HFFc6 (cell line): ENCODE measurements at regions not wholly inside any gene's neighbourhood (a gene's known extent, or its start where the extent isn't known, plus 50 kb on each side); places are given as distances from the start of the nearest gene placed in this dataset.

Source experiments
- DNase-seq: peaks from one replicate; pipeline ENCODE4 v3.0.0-alpha.2; 2018
- H3K27ac Mint-ChIP-seq: 2 replicates; pipeline ENCODE4 v1.8.0; 2020; ENCODE audit warnings: mild to moderate bottlenecking, mixed read lengths
- H3K27me3 Mint-ChIP-seq: 2 replicates; pipeline ENCODE4 v1.8.0; 2021; ENCODE audit warnings: mild to moderate bottlenecking, moderate library complexity, mixed read lengths; ENCODE audit not compliant: insufficient read depth
- H3K36me3 Mint-ChIP-seq: 2 replicates; pipeline ENCODE4 v1.8.0; 2021; ENCODE audit warnings: low read depth, mixed read lengths
- H3K4me1 Mint-ChIP-seq: 2 replicates; pipeline ENCODE4 v1.8.0; 2020; ENCODE audit warnings: low read depth, mixed read lengths
- H3K4me3 Mint-ChIP-seq: 2 replicates; pipeline ENCODE4 v1.8.0; 2020; ENCODE audit warnings: mild to moderate bottlenecking, moderate library complexity, mixed read lengths
- H3K9me3 Mint-ChIP-seq: 2 replicates; pipeline ENCODE4 v1.8.0; 2020; ENCODE audit warnings: mild to moderate bottlenecking, mixed read lengths
- CTCF ChIP-seq: fragments of 200-600 bp; sonication (generic); IDR thresholded peaks from 2 replicates; pipeline ENCODE4 v1.5.0; 2021; ENCODE audit warnings: antibody characterized with exemption, mild to moderate bottlenecking

GRCh38 chr18:34480162-34480700 lies 229.9 kb upstream of the DTNA start:
- no peak for TF ChIP-seq CTCF
- no peak overlapping the region for H3K27ac Mint-ChIP-seq
- peaks cover 30% of the 10 kb centered on the region for H3K9me3 Mint-ChIP-seq
- no peak for DNase-seq
- H3K4me3 Mint-ChIP-seq: no peak overlapping the region
- no peaks in the 10 kb centered on the region for H3K36me3 Mint-ChIP-seq
- no peaks in the 10 kb centered on the region for H3K4me1 Mint-ChIP-seq
- H3K27me3 Mint-ChIP-seq: no peaks in the 10 kb centered on the region

GRCh38 chr18:34482204-34482603 lies 227.9 kb upstream of the DTNA start:
- Mint-ChIP-seq H3K27ac (no peak overlapping the region), H3K27me3 (no peaks in the 10 kb centered on the region), H3K9me3 (peaks cover 26% of the 10 kb centered on the region), H3K4me1 (no peaks in the 10 kb centered on the region), H3K36me3 (no peaks in the 10 kb centered on the region), H3K4me3 (no peak overlapping the region)
- no peak for TF ChIP-seq CTCF
- no peak for DNase-seq

- H3K27me3 Mint-ChIP-seq: no peaks in the 10 kb centered on the region
- no peak for TF ChIP-seq CTCF
- no peaks in the 10 kb centered on the region for H3K4me1 Mint-ChIP-seq
- H3K4me3 Mint-ChIP-seq: no peak overlapping the region
- no peak overlapping the region for H3K27ac Mint-ChIP-seq
- H3K9me3 Mint-ChIP-seq: peaks cover 25% of the 10 kb centered on the region
- no peak for DNase-seq
- H3K36me3 Mint-ChIP-seq: no peaks in the 10 kb centered on the region
Measured at GRCh38 chr18:34483198-34483597, 226.9 kb upstream of the DTNA start.

- no peaks in the 10 kb centered on the region for H3K4me1 Mint-ChIP-seq
- H3K36me3 Mint-ChIP-seq: no peaks in the 10 kb centered on the region
- DNase-seq: no peak
- peaks cover 3% of the 10 kb centered on the region for H3K27me3 Mint-ChIP-seq
- no peak overlapping the region for H3K4me3 Mint-ChIP-seq
- no peaks in the 10 kb centered on the region for H3K9me3 Mint-ChIP-seq
- H3K27ac Mint-ChIP-seq: no peak overlapping the region
- TF ChIP-seq CTCF: no peak
Measured at GRCh38 chr18:34491719-34492118, 218.4 kb upstream of the DTNA start.

GRCh38 chr18:34492652-34493051 lies 217.4 kb upstream of the DTNA start:
- no peaks in the 10 kb centered on the region for H3K9me3 Mint-ChIP-seq
- H3K27me3 Mint-ChIP-seq: peaks cover 3% of the 10 kb centered on the region

More at GRCh38 chr18:34492652-34493051, 217.4 kb upstream of the DTNA start:
- TF ChIP-seq CTCF: no peak
- Mint-ChIP-seq H3K4me1 (no peaks in the 10 kb centered on the region), H3K36me3 (no peaks in the 10 kb centered on the region), H3K4me3 (no peak overlapping the region), H3K27ac (no peak overlapping the region)
- no peak for DNase-seq
